ENCODE measurements at regions not wholly inside any gene's neighbourhood (a gene's known extent, or its start where the extent isn't known, plus 50 kb on each side); places are given as distances from the start of the nearest gene placed in this dataset.
A peak's percentile ranks its signal among the peaks of the same experiment; 100 is the strongest.

GRCh38 chr14:38900887-38901286 lies 202.1 kb downstream of the SEC23A start:
- no peak for DNase-seq

DNA sequence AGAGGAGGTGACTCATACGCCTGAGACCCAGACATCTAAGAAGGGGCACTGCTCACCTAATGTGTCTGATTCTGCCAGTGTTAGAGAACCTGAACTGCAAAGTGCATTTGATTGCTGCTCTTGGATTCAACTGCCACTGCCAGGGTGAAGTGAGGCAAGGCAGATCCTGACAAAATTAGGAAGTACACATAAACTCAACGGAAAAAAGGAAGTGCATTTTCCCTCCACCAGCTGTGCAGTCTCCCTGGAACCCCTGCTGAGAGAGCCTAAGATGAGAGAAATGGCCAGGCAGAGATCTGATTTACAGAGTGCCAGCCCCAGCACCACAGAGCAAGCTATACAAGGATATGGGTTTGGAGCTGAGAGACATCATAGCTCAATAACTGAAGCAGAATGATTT lies 215.3 kb downstream of the SEC23A start:
- DNase-seq: no peak

DNA sequence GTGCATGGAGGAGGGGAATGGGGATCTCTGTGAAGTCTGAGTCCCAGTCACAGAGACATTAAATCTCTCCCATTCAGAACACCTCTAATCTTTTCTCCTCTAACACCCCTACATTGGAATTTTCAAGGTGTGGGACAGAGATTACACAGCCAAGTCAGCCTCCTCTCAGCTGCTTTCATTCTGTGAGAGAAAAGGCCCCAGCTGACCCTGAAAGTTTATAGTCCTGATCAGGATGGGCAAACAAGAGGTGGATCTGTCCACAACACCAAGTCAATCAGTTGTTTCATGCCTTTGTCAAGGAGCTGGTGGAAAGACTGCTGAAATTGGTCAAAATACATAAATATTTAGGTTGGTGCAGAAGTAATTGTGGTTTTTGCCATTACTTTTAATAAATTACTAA lies 218.9 kb downstream of the SEC23A start:
- no peak for DNase-seq

DNA sequence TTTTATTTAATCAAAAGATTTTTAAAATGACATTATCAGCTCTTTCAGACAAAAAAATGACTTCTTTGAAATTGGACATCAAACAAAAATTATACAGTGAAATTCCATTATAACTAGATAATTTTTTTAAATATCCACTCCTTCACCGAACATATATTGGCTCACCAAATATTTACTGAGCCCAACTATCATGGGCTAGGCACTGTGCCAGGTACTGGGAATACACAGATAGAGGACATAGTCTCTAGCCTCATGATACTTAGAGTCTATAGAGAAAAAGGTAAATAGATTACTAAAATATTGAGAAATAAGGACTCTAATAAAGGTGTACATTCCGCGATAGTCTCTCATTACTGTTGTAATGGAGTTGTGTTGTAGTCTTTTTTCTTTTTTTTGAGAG lies 219.9 kb downstream of the SEC23A start:
- DNase-seq: no peak

DNA sequence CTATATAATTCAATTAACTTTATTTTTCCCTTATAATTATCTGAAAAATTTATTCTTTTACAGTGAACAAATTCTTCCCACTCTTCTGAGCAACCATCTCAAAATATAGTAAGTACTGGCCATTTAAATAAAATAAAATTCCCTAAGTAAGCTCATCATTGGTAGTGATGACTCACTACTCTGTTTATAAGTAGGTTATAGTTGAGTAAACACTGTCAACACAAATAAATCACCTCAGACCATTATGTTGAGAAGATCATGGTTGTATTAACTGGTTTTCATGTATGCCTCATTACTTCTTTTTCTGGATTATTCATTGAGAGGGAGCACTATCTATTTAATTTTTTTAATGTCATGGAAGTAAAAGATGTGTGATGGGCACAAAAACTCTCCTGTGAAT lies 220.5 kb downstream of the SEC23A start:
- no peak for DNase-seq

DNA sequence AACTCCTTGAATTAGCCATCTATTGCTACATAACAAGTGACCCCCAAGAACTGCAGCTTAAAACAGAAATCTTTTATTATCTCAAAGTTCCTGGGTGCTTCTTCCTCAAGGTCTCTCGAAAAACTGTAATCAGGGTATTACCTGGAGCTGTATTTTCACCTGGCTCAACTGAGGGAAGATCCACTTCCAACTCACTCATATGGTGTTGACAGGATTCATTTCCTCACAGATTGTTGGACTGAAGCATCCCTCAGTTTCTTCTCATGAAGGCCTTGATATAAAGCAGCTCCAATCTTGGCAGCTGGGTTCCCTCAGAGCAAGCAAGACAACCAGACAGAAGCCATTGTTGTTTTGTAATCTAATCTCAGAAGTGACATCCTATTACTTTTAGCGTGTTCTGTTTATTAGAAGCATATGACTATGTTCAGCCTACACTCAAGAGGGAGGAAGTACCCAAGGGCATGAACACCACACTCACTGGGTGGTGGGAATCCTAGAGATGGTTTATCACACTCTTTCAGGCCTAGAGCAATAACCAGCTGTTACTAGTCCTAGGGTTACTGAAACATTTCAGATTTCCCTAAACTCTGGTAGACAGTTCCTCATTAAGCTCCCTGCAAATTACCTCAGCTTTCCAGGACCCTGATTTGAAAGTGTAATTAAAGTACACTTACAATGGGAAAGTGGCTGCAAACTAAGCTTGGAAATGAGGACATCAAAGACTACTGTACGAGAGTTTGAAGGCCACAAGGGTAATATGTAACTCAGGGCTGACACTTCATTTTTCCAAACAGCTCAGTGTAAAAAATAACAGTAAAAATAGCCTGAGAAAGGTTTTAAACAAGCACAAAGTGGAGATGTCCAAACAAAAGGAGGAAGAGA lies 222.2 kb downstream of the SEC23A start:
- DNase-seq: no peak

GRCh38 chr14:38877744-38878388 lies 225.2 kb downstream of the SEC23A start:
- DNase-seq: no peak

- DNase-seq: no peak
These were observed 228.3 kb downstream of the SEC23A start for GRCh38 chr14:38874721-38875120.

DNA sequence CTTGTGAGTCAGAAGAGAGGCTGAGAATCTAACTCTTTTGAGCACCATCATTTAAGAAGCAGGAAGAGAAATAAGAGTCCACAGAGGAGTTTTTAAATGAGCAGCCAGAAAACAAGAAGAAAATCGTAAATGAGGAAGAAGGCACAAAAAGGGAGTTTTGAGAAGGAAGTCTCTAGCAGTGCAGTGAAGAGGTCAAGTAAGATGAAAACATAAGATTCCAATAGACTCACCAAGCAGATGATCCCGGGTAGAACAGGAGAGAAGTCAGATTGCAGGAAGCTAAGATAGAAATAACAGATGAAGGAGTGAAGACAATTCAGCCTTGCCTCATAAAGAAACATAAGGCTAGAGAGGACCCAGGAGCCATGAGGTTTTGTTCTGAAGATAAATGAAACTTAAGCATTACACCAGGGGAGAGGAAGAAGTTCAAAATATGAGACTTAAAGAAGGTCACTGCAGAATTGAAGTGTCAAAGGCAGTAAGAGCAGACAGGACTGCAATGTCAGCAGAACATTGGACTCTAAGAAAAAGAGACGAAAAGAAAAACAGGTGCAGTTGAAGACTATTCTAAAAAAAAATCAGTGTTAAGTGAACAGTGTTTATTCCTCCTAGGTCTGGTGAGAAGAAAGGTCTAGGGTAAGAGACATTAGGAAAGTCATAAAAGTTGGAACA lies 229.0 kb downstream of the SEC23A start:
- no peak for DNase-seq

GRCh38 chr14:38870296-38870836 lies 232.7 kb downstream of the SEC23A start:
- no peak for DNase-seq

- DNase-seq: no peak
These were observed 234.4 kb downstream of the SEC23A start for GRCh38 chr14:38868399-38869290.

GRCh38 chr14:38867561-38868150 lies 235.4 kb downstream of the SEC23A start:
- peak; percentile 60 for DNase-seq

- DNase-seq: no peak
These were observed 236.6 kb downstream of the SEC23A start for GRCh38 chr14:38866461-38866860.

DNA sequence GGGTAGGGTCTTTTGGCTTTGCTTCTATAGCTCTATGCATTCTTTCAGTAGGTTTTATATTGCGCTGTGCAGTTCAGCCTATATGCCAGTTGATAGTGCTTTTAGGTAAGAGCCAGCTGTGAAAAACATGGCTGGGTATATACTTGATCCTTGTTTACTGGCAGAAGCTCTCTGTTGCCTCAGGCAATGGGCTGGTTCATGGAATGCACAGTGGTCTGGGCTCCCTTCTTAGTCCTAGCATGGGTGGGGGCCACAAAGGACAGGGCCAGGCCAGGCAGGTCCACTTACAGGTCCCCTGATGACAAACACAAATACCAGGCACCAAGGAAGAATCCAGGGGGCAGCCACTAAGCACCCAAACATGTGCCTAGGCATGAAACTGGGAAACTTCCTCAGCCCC lies 240.7 kb downstream of the SEC23A start:
- DNase-seq: no peak

DNA sequence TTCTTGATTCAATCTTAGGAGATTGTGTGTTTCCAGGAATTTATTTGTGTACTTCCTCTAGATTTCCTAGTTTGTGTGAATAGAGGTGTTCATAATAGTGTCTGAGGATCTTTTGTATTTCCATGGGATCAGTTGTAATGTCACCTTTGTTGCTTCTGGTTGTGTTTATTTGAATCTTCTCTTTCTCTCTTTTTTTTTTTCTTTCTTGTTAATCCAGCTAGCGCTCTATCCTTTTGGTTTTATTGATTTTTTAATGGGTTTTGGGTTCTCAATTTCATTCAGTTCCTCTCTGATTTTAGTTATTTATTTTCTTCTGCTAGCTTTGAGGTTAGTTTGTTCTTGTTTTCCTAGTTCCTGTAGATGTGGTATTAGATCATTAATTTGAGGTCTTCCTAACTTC lies 242.5 kb downstream of the SEC23A start:
- DNase-seq: no peak

GRCh38 chr14:38856798-38857197 lies 246.2 kb downstream of the SEC23A start:
- DNase-seq: no peak

DNA sequence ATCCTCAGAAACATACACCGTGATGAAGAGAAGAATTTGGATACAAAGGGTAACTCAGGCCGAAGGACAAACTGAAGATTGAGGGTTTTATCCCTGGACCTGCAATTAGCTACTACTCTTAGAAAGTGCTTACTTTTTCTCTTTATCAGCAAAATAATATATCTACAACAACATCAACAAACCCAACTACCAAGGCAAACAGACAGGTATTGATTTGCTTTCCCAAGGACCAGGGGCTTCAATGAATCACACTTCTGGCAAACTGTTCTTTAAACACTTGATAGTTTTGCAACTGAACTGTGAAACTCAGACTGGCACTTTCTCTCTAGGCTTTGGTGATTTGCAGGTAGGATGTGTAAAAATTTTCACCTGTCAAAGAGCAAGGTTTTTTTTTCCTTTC lies 247.5 kb downstream of the SEC23A start:
- no peak for DNase-seq

- DNase-seq: no peak
These were observed 251.9 kb downstream of the SEC23A start for GRCh38 chr14:38851111-38851510.

GRCh38 chr14:38850664-38851063 lies 252.4 kb downstream of the SEC23A start:
- DNase-seq: no peak

- no peak for DNase-seq
These were observed 254.6 kb downstream of the SEC23A start for GRCh38 chr14:38848243-38848935.

- DNase-seq: no peak
These were observed 255.9 kb downstream of the SEC23A start for GRCh38 chr14:38847161-38847560.
